HG03460 (cell line): ENCODE measurements at regions not wholly inside any gene's neighbourhood (a gene's known extent, or its start where the extent isn't known, plus 50 kb on each side); places are given as distances from the start of the nearest gene placed in this dataset.
"Not testable (repeated sequence)": the region's sequence is repeated elsewhere in the genome, so short reads cannot be mapped to it uniquely, and the experiment has no call there.

Experiments
- ATAC-seq: cut with Tn5 transposase; IDR thresholded peaks from one replicate; pipeline ENCODE4 v1.9.1; 2021; ENCODE audit not compliant: unreplicated experiment

DNA sequence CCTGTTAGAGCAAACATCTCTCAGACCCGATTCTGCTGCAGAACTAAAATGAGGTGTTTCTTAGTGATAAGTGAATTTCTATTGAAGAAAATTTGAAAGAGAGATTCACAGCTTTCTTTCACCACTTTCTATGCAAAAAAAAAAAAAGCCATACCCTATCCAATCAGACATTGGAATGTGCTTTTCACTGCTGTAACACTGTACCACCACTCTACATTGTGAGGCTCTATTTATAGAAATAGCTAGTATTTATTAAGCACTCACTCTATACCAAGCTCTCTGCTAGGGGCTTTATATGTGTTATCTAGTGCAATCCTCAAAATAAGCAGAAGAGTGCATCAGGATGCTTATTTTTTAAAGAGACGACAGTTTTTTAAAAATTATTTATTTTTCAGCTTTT, 580.6 kb upstream of the VRK2 start:
- no peak for ATAC-seq

- no peak for ATAC-seq
Measured at GRCh38 chr2:57475391-57475790, 571.2 kb upstream of the VRK2 start.

GRCh38 chr2:57479981-57480380, 566.6 kb upstream of the VRK2 start:
- ATAC-seq = no peak

DNA sequence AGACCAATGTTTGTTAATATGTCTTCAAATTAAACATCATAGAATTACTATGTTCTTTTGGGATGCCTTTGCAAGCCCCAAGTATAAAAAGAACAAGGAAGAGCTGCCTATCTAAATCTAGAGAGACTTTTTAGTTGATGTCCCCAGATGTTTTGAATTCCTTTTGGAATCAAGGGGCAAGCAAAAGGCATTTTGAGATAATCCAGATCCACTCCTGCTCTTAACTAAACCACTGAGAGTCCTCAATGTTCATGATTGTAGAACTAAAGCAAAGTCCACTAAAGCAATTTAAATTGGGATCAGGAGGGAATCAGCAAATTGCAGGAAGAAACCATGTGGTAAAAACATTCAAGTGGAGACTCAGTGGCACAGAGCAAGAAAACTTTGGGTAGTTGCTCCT, 558.5 kb upstream of the VRK2 start:
- ATAC-seq = no peak

GRCh38 chr2:57490741-57491140, 555.9 kb upstream of the VRK2 start:
- no peak for ATAC-seq

- no peak for ATAC-seq
Measured at GRCh38 chr2:57491213-57491612, 555.4 kb upstream of the VRK2 start.

DNA sequence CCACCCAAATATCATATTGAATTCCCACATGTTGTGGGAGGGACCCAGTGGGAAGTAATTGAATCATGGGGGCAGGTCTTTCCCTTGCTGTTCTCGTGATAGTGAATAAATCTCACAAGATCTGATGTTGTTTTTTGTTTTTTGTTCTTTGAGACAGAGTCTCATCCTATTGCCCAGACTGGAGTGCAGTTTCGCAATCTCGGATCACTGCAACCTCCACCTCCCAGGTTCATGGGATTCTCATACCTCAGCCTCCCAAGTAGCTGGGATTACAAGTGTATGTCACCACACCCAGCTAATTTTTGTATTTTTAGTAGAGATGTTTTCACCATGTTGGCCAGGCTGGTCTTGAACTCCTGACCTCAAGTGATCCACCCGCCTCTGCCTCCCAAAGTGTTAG, 552.6 kb upstream of the VRK2 start:
- ATAC-seq = not testable (repeated sequence)

DNA sequence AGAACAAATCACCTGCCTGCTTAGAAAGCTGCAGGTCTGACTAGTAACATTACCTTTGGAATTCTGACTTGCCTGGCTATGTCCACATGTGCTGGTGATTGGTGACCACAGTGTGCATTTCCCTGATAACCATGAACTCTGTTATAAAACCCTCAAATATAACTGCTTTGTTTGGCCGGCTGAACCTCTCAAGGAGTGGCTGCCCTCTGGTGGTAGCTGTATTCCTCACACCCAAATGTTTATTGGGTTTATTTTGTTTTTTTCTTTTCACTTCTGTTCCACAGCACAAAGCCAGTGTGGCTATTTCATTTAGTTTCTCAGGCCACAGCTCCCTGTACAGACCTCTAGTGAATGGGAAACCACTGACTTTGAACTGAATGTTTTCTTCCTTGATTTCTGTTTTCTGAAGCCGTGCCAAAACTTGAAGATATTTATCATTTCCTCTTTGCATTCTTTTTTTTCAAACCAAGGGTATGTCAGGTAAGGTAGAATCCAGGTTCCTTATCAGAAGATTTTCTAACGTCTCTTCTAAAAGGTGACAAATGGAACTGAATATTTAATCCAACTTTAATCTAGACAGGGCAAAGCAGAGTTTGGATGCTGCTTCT, 549.0 kb upstream of the VRK2 start:
- ATAC-seq = peak; percentile 85

- no peak for ATAC-seq
Measured at GRCh38 chr2:57504787-57505186, 541.8 kb upstream of the VRK2 start.

- no peak for ATAC-seq
Measured at GRCh38 chr2:57509189-57509588, 537.4 kb upstream of the VRK2 start.

GRCh38 chr2:57510704-57511103, 535.9 kb upstream of the VRK2 start:
- ATAC-seq = no peak

DNA sequence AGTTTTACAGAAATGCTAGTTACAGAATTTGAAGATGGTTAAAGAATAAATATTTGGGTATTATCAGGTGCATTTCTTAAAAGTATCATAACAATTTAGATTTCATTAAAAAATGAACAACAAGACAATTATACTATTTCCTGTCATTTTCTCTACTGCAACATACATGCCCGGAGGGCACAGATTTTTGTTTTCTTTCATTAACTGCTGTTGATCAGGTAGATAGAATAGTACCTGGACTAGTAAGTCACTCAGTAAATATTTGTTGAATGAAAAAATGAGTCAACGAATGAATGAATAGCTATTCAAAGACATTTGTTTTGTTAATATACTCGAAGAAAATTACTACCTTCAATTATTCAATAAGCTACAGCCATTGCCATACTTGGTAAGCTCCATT, 531.2 kb upstream of the VRK2 start:
- ATAC-seq = no peak

GRCh38 chr2:57516698-57517340, 529.8 kb upstream of the VRK2 start:
- peak; percentile 89 for ATAC-seq

GRCh38 chr2:57523304-57523703, 523.3 kb upstream of the VRK2 start:
- no peak for ATAC-seq

GRCh38 chr2:57527685-57528084, 518.9 kb upstream of the VRK2 start:
- ATAC-seq = no peak

- ATAC-seq = no peak
Measured at GRCh38 chr2:57528499-57528898, 518.1 kb upstream of the VRK2 start.

- no peak for ATAC-seq
Measured at GRCh38 chr2:57534358-57534757, 512.2 kb upstream of the VRK2 start.

DNA sequence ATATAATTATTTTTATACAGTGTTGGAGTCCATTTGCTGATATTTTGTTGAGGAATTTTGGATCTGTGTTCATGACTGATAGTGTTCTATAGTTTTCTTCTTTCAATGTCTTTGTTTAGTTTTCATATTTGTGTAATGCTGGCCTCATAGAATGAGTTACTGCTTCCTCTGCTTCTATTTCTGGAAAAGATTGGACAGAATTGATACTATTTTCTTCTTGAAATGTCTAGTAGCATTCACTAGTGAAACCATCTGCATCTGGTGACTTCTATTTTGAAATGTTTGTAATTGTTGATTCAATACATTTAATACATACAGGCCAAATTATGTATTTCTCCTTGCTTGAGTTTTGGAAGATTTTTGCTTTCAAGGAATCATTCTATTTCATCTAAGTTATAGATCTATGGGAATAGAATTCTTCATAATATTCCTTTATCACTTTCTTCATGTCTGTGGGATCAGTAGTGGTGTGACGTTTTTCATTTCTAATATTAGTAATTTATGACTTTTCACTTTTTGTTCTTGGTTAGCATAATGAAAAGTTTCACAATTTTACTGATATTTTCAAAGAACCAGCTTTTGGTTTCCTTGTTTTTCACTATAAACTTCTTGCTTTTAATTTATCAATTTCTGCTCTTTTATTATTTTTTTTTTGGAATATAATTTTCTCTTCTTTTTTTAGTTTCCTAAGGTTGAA, 509.9 kb upstream of the VRK2 start:
- ATAC-seq = no peak

DNA sequence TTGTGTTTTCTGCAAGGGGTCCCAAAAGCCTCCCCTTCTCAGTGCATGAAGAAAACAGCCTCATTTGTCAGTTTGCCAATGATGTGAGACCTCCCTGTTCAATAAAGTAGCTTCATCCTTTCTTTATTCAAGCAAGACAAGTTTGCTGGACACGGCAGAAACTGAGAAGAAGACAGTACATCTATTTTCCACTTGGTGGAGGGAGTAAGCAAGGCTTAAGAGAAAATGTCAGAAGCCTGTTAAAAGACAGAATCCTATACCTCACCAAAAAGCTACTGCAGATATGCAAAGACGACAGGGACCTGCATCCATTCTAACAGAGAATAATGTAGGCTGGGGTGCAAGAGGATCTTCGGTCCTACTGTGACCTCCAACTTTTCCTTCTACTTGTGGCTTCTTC, 506.8 kb upstream of the VRK2 start:
- no peak for ATAC-seq

DNA sequence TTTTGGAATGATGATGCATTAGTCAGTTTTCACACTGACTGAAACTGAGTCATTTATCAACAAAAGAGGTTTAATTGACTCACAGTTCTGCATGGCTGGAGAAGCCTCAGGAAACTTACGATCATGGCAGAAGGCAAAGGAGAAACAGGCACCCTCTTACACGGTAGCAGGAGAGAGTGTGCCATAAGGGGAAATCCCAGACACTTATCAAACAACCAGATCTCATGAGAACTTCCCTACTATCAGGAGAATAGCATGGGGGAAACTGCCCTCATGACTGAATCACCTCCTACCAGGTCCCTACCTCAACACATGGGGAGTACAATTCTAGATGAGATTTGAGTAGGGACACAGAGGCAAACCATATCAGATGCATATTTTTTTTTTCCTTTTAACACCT, 504.5 kb upstream of the VRK2 start:
- ATAC-seq = no peak

DNA sequence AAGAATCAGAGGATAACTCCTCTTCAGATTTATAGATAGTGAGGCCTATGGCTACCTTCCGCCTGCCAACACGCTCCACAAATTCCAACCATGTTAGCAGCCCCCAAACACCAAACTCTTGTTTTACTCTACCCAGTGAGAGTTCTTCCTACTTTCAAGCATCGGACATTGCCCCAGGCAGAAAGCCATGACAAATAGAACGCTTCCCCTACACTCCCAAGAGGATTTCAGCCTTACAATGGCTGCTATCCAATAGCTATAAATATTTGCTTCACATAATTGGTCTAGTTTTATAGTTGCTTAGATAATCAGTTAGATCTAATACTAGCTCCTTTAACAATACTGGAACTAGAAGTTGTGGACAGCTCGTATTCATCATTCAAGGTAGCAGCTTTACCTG, 503.4 kb upstream of the VRK2 start:
- no peak for ATAC-seq

GRCh38 chr2:57544624-57545023, 502.0 kb upstream of the VRK2 start:
- no peak for ATAC-seq

GRCh38 chr2:57546478-57546877, 500.1 kb upstream of the VRK2 start:
- ATAC-seq = no peak
